ENCODE measurements at regions not wholly inside any gene's neighbourhood (a gene's known extent, or its start where the extent isn't known, plus 50 kb on each side); places are given as distances from the start of the nearest gene placed in this dataset.

- H3K9me3 Mint-ChIP-seq: peaks cover 5% of the 10 kb centered on the region
- no peaks in the 10 kb centered on the region for H3K27me3 Mint-ChIP-seq (ENCODE audit: low read depth)
- peaks cover 2% of the 10 kb centered on the region for H3K4me1 Mint-ChIP-seq
- no peak overlapping the region for H3K27ac Mint-ChIP-seq
- H3K36me3 Mint-ChIP-seq: no peaks in the 10 kb centered on the region
- no peak overlapping the region for H3K4me3 Mint-ChIP-seq
- DNase-seq (ENCODE audit: low spot score in 2 of 2, unreplicated experiment in 2 of 2): no peak
- no peak for TF ChIP-seq CTCF (IDR thresholded peaks at IDR 0.05; ENCODE audit: unreplicated experiment)
Measured at GRCh38 chr13:76035711-76036110, 399.6 kb downstream of the LMO7 start.

- no peak for TF ChIP-seq CTCF (IDR thresholded peaks at IDR 0.05; ENCODE audit: unreplicated experiment)
- no peaks in the 10 kb centered on the region for H3K27me3 Mint-ChIP-seq (ENCODE audit: low read depth)
- peaks cover 8% of the 10 kb centered on the region for H3K4me1 Mint-ChIP-seq
- H3K9me3 Mint-ChIP-seq: peaks cover 9% of the 10 kb centered on the region
- H3K36me3 Mint-ChIP-seq: no peaks in the 10 kb centered on the region
- no peak for DNase-seq (ENCODE audit: low spot score in 2 of 2, unreplicated experiment in 2 of 2)
- no peak overlapping the region for H3K27ac Mint-ChIP-seq
- no peak overlapping the region for H3K4me3 Mint-ChIP-seq
Measured at GRCh38 chr13:76029706-76030105, 393.6 kb downstream of the LMO7 start.

GRCh38 chr13:76029088-76029487 lies 393.0 kb downstream of the LMO7 start:
- H3K9me3 Mint-ChIP-seq: peaks cover 12% of the 10 kb centered on the region
- no peaks in the 10 kb centered on the region for H3K36me3 Mint-ChIP-seq
- H3K27me3 Mint-ChIP-seq (ENCODE audit: low read depth): no peaks in the 10 kb centered on the region
- no peak for TF ChIP-seq CTCF (IDR thresholded peaks at IDR 0.05; ENCODE audit: unreplicated experiment)
- no peak overlapping the region for H3K4me3 Mint-ChIP-seq
- no peak overlapping the region for H3K27ac Mint-ChIP-seq
- peaks cover 8% of the 10 kb centered on the region for H3K4me1 Mint-ChIP-seq
- no peak for DNase-seq (ENCODE audit: low spot score in 2 of 2, unreplicated experiment in 2 of 2)

DNA sequence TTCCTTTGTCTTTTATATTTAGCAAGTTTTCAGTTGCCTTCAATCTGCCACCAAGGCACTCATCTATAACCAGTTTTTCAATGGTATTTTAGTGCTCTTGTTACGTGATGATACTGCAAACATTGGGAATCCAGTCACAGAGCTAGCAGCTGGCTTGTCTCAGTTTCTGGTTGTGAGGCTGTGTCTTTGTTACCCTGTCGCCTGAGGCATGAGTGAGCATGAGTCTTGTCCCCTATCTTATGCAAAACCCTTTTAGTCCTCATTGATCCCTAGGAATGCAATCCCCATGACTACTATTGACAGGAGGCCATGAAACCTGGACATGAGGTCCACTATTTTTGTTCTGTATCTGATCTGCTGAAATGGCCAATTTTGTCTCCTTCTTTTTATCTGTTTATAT lies 391.0 kb downstream of the LMO7 start:
- Mint-ChIP-seq H3K27me3 (ENCODE audit: low read depth) (no peaks in the 10 kb centered on the region), H3K36me3 (peaks cover 1% of the 10 kb centered on the region), H3K27ac (no peak overlapping the region), H3K9me3 (peaks cover 16% of the 10 kb centered on the region), H3K4me1 (peaks cover 17% of the 10 kb centered on the region), H3K4me3 (no peak overlapping the region)
- no peak for DNase-seq (ENCODE audit: low spot score in 2 of 2, unreplicated experiment in 2 of 2)
- no peak for TF ChIP-seq CTCF (IDR thresholded peaks at IDR 0.05; ENCODE audit: unreplicated experiment)

DNA sequence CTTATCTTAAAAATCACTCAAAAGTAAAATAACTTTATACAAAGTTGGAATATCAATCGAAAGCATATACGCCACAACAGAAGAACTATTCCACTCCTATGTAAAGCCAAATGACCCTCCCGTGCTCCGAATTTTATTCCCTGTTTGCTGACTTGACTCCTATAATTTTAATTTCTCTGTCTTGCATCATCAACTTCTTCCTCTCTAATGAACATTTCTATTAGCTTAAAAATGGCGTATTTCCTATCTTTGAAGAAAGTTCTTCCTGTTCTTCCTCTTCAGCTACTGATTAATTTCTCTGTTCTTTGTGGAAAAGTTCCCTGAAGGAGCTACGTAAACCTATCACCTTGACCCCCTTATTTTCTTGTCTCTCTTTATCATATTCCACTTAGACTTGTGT lies 389.3 kb downstream of the LMO7 start:
- Mint-ChIP-seq H3K4me1 (peaks cover 29% of the 10 kb centered on the region), H3K9me3 (peaks cover 12% of the 10 kb centered on the region), H3K27me3 (ENCODE audit: low read depth) (no peaks in the 10 kb centered on the region), H3K27ac (no peak overlapping the region), H3K36me3 (peaks cover 1% of the 10 kb centered on the region), H3K4me3 (no peak overlapping the region)
- no peak for DNase-seq (ENCODE audit: low spot score in 2 of 2, unreplicated experiment in 2 of 2)
- TF ChIP-seq CTCF (IDR thresholded peaks at IDR 0.05; ENCODE audit: unreplicated experiment): no peak

- no peak for DNase-seq (ENCODE audit: low spot score in 2 of 2, unreplicated experiment in 2 of 2)
- Mint-ChIP-seq H3K9me3 (peaks cover 12% of the 10 kb centered on the region), H3K36me3 (peaks cover 1% of the 10 kb centered on the region), H3K4me1 (peaks cover 25% of the 10 kb centered on the region), H3K27ac (no peak overlapping the region), H3K27me3 (ENCODE audit: low read depth) (no peaks in the 10 kb centered on the region), H3K4me3 (no peak overlapping the region)
- no peak for TF ChIP-seq CTCF (IDR thresholded peaks at IDR 0.05; ENCODE audit: unreplicated experiment)
Measured at GRCh38 chr13:76024151-76024550, 388.0 kb downstream of the LMO7 start.
